Hepatocyte (in vitro differentiated cells): ENCODE measurements at regions not wholly inside any gene's neighbourhood (a gene's known extent, or its start where the extent isn't known, plus 50 kb on each side); places are given as distances from the start of the nearest gene placed in this dataset.

Source experiments
- DNase-seq: peaks from one replicate; pipeline ENCODE4 v3.0.0-alpha.2; 2016; ENCODE audit warnings: low spot score
- H2AFZ ChIP-seq: fragments of 200-600 bp; sonication (generic); 2 replicates; pipeline ENCODE4 v1.6.0; 2016; ENCODE audit warnings: antibody characterized with exemption, mild to moderate bottlenecking
- H3K27ac ChIP-seq: fragments of 200-600 bp; sonication (generic); 2 replicates; pipeline ENCODE4 v1.5.1; 2016; ENCODE audit warnings: mild to moderate bottlenecking
- H3K27me3 ChIP-seq: fragments of 200-600 bp; sonication (generic); 2 replicates; pipeline ENCODE4 v1.6.1; 2016
- H3K36me3 ChIP-seq: fragments of 200-600 bp; sonication (generic); replicated peaks from 2 replicates; pipeline ENCODE4 v1.5.1; 2016; ENCODE audit warnings: low read depth; ENCODE audit not compliant: insufficient read depth
- H3K4me1 ChIP-seq: fragments of 200-600 bp; sonication (generic); 2 replicates; pipeline ENCODE4 v1.5.1; 2016; ENCODE audit warnings: mild to moderate bottlenecking, moderate library complexity; ENCODE audit not compliant: insufficient read depth
- H3K4me2 ChIP-seq: fragments of 200-600 bp; sonication (generic); 2 replicates; pipeline ENCODE4 v1.6.0; 2016
- H3K4me3 ChIP-seq: fragments of 200-600 bp; sonication (generic); 2 replicates; pipeline ENCODE4 v1.5.1; 2016; ENCODE audit warnings: mild to moderate bottlenecking
- H3K79me2 ChIP-seq: fragments of 200-600 bp; sonication (generic); 2 replicates; pipeline ENCODE4 v1.6.0; 2017; ENCODE audit warnings: mild to moderate bottlenecking
- H3K9me2 ChIP-seq: fragments of 200-600 bp; sonication (generic); replicated peaks from 2 replicates; pipeline ENCODE4 v1.6.0; 2017; ENCODE audit warnings: mild to moderate bottlenecking; ENCODE audit not compliant: insufficient read depth
- H3K9me3 ChIP-seq: fragments of 200-600 bp; sonication (generic); 2 replicates; pipeline ENCODE4 v1.5.1; 2016; ENCODE audit warnings: low read depth, mild to moderate bottlenecking
- H4K20me1 ChIP-seq: fragments of 200-600 bp; sonication (generic); 2 replicates; pipeline ENCODE4 v1.6.0; 2016; ENCODE audit warnings: mild to moderate bottlenecking; ENCODE audit not compliant: insufficient read depth, poor library complexity, severe bottlenecking
- EZH2 ChIP-seq: fragments of 200-600 bp; sonication (generic); IDR thresholded peaks from 2 replicates; pipeline ENCODE4 v1.6.1; 2016; ENCODE audit warnings: antibody characterized with exemption, mild to moderate bottlenecking, borderline replicate concordance
- EZH2phosphoT487 ChIP-seq: fragments of 200-600 bp; sonication (generic); IDR thresholded peaks from one replicate; pipeline ENCODE4 v1.6.1; 2018; ENCODE audit warnings: antibody characterized with exemption, mild to moderate bottlenecking, low read depth, moderate library complexity; ENCODE audit not compliant: unreplicated experiment, severe bottlenecking
- WGBS: methylation state at CpG from one replicate; pipeline ENCODE4 v1.1.6; 2016; ENCODE audit warnings: low lambda C conversion rate; ENCODE audit errors: missing lambda C conversion rate; 5-methylcytosine and 5-hydroxymethylcytosine counted together
- TF ChIP-seq, protein P1 (sequence below): fragments of 200-600 bp; sonication (generic); IDR thresholded peaks from 2 replicates; pipeline ENCODE4 v1.5.1; 2016; ENCODE audit warnings: antibody characterized with exemption, mild to moderate bottlenecking; ENCODE audit not compliant: poor library complexity

DNA sequence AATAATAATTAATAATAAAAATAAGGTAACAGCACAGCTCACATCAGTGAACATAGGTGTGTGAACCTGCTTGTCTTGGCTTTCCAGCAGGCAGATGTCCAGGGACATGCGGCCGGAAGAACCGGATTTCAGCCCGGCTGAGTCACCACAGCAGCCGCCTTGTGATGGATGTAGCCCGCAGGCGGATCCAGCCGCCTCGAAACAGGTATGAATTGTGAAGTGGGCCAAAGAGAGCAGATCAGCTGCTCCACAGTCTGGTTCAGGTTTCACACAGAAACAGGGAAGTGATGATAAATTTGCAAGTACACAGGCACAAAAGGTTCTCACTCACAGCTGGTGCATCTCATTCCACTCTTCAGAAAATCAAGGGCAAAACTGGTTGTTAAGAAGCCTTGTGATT lies 55.1 kb downstream of the ID4 start:
- no peak for TF ChIP-seq EZH2
- no peak for TF ChIP-seq EZH2phosphoT487
- TF ChIP-seq, protein P1, sequence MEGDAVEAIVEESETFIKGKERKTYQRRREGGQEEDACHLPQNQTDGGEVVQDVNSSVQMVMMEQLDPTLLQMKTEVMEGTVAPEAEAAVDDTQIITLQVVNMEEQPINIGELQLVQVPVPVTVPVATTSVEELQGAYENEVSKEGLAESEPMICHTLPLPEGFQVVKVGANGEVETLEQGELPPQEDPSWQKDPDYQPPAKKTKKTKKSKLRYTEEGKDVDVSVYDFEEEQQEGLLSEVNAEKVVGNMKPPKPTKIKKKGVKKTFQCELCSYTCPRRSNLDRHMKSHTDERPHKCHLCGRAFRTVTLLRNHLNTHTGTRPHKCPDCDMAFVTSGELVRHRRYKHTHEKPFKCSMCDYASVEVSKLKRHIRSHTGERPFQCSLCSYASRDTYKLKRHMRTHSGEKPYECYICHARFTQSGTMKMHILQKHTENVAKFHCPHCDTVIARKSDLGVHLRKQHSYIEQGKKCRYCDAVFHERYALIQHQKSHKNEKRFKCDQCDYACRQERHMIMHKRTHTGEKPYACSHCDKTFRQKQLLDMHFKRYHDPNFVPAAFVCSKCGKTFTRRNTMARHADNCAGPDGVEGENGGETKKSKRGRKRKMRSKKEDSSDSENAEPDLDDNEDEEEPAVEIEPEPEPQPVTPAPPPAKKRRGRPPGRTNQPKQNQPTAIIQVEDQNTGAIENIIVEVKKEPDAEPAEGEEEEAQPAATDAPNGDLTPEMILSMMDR = no peak
- H3K36me3 ChIP-seq = no peaks in the 10 kb centered on the region
- H3K27ac ChIP-seq = peak overlapping the region; percentile 39
- H4K20me1 ChIP-seq = no peaks in the 10 kb centered on the region
- no peak overlapping the region for H3K4me3 ChIP-seq
- no peak overlapping the region for H2AFZ ChIP-seq
- DNase-seq = peak; percentile 48
- H3K4me2 ChIP-seq = no peak overlapping the region
- no peaks in the 10 kb centered on the region for H3K27me3 ChIP-seq
- H3K9me3 ChIP-seq = no peaks in the 10 kb centered on the region
- H3K9me2 ChIP-seq = no peaks in the 10 kb centered on the region
- 70% methylated on average over 9 of the region's 9 CpGs for WGBS
- no peaks in the 10 kb centered on the region for H3K4me1 ChIP-seq
- no peaks in the 10 kb centered on the region for H3K79me2 ChIP-seq

DNA sequence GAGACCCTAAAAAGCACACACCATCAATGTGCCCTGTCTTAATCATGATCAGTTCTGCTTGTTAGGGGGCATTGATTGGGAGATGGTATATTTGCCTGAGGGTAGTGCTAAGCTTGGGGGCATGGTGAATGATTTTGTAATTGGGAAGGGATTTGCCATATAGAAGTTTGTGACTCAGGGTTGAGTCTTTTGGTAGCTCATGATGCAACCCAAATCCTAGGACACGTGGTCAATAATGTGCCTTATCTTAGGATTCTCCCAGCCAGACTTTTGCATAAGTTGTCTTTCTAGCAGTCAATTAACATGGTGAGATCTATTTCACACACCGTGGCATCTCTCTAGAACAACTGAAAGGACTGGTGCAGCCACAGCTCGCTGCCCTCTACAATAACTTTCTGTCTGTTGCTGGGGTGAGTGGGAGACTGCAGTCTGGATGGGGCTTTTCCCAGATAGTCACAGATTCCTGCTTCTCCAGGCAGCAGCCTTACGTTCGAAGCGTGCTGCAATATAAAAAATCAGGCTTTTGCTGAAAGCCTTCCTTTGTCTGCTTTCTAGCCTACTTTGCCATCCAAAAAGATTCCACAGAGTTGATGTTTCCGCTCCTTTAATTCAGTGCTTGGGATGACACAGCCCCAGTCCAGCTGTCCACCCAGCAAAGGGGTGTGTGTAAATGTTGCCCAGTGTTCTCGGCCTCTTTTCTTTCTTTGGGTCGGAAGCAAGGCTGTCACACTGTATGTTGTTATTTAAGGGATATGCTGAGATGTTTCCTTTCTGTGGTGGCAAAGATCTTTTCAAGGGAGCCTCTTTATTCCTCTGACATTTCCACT lies 58.9 kb downstream of the ID4 start:
- TF ChIP-seq EZH2 = no peak
- TF ChIP-seq, protein P1 = no peak
- no peak for TF ChIP-seq EZH2phosphoT487
- Histone ChIP-seq H3K36me3 (no peaks in the 10 kb centered on the region), H3K27ac (no peak overlapping the region), H3K9me3 (no peaks in the 10 kb centered on the region), H3K9me2 (no peaks in the 10 kb centered on the region), H3K4me3 (no peak overlapping the region), H3K79me2 (no peaks in the 10 kb centered on the region), H3K4me1 (no peaks in the 10 kb centered on the region), H4K20me1 (no peaks in the 10 kb centered on the region), H2AFZ (no peak overlapping the region), H3K27me3 (no peaks in the 10 kb centered on the region), H3K4me2 (no peak overlapping the region)
- no peak for DNase-seq
- WGBS = 86% methylated on average over 9 of the region's 9 CpGs

DNA sequence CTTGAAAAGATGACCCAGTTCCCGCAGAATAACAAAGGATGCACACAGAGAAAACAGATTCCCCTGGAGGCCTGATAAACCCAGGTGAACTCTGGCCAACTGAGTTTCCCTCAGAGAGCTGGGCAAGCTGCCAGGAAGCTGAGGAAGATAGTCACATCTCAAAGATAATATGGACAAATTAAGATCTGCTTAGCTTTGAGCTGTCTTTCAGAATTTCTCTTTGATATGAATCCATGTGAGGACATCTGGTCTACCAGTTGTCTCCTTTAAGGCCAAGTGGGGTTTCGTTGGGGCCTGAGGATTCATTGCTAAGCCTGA lies 59.5 kb downstream of the ID4 start:
- H3K27me3 ChIP-seq = no peaks in the 10 kb centered on the region
- DNase-seq = peak; percentile 16
- H2AFZ ChIP-seq = no peak overlapping the region
- H3K79me2 ChIP-seq = no peaks in the 10 kb centered on the region
- H3K4me2 ChIP-seq = no peak overlapping the region
- H3K27ac ChIP-seq = no peak overlapping the region
- 81% methylated on average over 2 of the region's 2 CpGs for WGBS
- no peaks in the 10 kb centered on the region for H3K36me3 ChIP-seq
- H3K9me2 ChIP-seq = no peaks in the 10 kb centered on the region
- H4K20me1 ChIP-seq = no peaks in the 10 kb centered on the region
- H3K4me1 ChIP-seq = no peaks in the 10 kb centered on the region
- no peak overlapping the region for H3K4me3 ChIP-seq
- TF ChIP-seq, protein P1 = no peak
- no peak for TF ChIP-seq EZH2
- no peak for TF ChIP-seq EZH2phosphoT487
- H3K9me3 ChIP-seq = no peaks in the 10 kb centered on the region
